ENCODE measurements at regions not wholly inside any gene's neighbourhood (a gene's known extent, or its start where the extent isn't known, plus 50 kb on each side); places are given as distances from the start of the nearest gene placed in this dataset.

GRCh38 chr1:239647964-239648632, 261.7 kb downstream of the CHRM3 start:
- DNase-seq (ENCODE audit: low read depth), result no peak
- H3K4me3 ChIP-seq (ENCODE audit: low read depth, low read length), result no peak overlapping the region

GRCh38 chr1:239655023-239655422, 268.7 kb downstream of the CHRM3 start:
- no peak overlapping the region for H3K4me3 ChIP-seq (ENCODE audit: low read depth, low read length)
- DNase-seq (ENCODE audit: low read depth), result no peak

- no peak overlapping the region for H3K4me3 ChIP-seq (ENCODE audit: low read depth, low read length)
- DNase-seq (ENCODE audit: low read depth), result no peak
Measured at GRCh38 chr1:239657291-239657690, 270.9 kb downstream of the CHRM3 start.

DNA sequence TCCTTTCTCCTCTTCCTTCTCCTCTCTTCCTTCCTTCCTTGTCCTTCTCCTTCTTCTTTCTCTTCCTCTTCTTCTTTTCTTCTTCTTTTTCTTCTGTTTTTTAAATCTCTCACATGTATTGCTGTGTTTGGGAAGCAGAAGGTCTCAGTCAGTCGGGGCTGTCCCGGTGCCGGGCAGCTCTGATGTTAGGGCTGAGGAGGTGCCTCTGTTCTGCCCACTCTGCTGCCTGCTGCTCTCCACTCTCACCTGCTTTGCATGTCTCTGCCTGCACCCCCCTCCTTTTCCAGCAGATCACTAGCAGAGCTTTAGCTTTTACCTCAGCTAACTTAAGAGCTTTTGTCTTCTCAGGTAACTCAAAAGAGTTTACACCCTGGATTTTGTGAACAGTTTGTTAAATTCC, 276.6 kb downstream of the CHRM3 start:
- no peak overlapping the region for H3K4me3 ChIP-seq (ENCODE audit: low read depth, low read length)
- no peak for DNase-seq (ENCODE audit: low read depth)

GRCh38 chr1:239672256-239672655, 285.9 kb downstream of the CHRM3 start:
- DNase-seq (ENCODE audit: low read depth), result no peak
- no peak overlapping the region for H3K4me3 ChIP-seq (ENCODE audit: low read depth, low read length)

GRCh38 chr1:239675735-239676134, 289.4 kb downstream of the CHRM3 start:
- DNase-seq (ENCODE audit: low read depth), result no peak
- H3K4me3 ChIP-seq (ENCODE audit: low read depth, low read length), result no peak overlapping the region

DNA sequence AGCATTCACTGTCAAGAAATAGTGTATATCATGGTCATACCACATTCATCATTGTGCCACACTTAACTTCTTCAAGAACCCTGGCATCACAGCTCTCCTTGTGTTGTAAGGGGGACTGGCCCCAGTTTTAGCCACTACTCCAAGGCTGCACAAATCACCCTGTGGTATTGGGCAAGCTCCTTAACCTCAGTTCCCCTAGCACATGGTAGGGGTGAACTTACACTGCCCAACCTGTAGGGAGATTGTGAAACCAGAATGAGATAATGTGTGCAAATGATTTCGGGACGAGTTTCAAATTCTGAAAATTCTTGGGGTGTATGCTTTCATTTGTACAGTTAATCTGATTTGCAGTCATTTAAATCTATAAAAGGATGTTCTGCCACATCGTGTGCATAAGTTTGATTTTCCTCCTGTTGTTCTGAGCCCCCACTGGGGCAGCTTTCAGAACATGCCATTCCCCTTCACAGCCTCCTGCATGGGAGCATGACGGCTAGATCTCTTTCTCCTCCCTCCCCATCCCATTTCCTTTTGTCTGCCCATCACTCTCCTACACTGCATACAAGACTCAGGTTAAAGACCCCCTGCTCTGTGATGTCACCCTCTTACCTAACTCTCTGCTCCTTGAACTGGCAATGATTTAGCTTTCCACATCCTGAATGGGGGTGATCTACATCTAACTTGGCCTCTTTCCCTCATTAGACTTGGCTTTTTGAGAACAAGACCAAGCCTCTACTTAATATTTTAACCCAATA, 290.3 kb downstream of the CHRM3 start:
- no peak for DNase-seq (ENCODE audit: low read depth)
- H3K4me3 ChIP-seq (ENCODE audit: low read depth, low read length), result no peak overlapping the region

DNA sequence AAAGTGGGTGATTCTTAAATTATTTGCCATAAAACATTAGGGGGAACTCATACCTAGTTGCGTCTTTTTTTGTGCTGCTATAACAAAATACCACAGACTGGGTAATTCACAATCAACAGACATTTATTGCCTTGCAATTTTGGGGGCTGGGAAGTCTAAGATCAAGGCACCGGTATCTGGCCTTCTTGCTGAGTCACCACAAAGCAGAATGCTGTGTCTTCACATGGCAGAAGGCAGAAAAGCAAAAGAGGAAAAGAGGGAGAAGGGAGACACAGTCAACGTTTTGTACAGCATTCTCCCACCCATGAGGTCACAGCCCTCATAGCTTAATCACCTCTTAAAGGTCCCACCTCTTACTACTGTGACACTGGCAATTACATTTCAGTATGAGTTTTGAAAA, 291.0 kb downstream of the CHRM3 start:
- no peak overlapping the region for H3K4me3 ChIP-seq (ENCODE audit: low read depth, low read length)
- DNase-seq (ENCODE audit: low read depth), result no peak

GRCh38 chr1:239678181-239678580, 291.8 kb downstream of the CHRM3 start:
- no peak overlapping the region for H3K4me3 ChIP-seq (ENCODE audit: low read depth, low read length)
- DNase-seq (ENCODE audit: low read depth), result no peak

- no peak for DNase-seq (ENCODE audit: low read depth)
- no peak overlapping the region for H3K4me3 ChIP-seq (ENCODE audit: low read depth, low read length)
Measured at GRCh38 chr1:239682046-239682445, 295.7 kb downstream of the CHRM3 start.

GRCh38 chr1:239682960-239683359, 296.6 kb downstream of the CHRM3 start:
- DNase-seq (ENCODE audit: low read depth), result no peak
- H3K4me3 ChIP-seq (ENCODE audit: low read depth, low read length), result no peak overlapping the region

DNA sequence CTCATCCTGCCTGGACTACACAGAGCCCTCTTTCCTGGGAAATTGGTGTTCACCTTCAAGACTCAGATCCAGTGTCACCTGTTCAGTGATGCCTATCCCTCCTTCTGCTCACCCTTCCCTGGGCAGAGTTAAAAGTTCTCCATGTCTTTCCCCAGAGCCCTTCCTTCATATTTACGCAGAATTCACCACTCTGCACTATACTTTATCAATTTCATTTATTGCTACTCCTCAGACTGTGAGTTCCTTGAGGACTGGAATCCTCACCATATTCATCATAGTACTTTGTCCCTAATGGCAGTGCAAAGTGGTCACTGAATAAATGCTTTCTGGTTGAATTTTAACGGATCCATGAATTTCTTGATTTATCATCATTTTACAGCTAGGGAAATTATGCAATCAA, 300.0 kb downstream of the CHRM3 start:
- no peak for DNase-seq (ENCODE audit: low read depth)
- H3K4me3 ChIP-seq (ENCODE audit: low read depth, low read length), result no peak overlapping the region

DNA sequence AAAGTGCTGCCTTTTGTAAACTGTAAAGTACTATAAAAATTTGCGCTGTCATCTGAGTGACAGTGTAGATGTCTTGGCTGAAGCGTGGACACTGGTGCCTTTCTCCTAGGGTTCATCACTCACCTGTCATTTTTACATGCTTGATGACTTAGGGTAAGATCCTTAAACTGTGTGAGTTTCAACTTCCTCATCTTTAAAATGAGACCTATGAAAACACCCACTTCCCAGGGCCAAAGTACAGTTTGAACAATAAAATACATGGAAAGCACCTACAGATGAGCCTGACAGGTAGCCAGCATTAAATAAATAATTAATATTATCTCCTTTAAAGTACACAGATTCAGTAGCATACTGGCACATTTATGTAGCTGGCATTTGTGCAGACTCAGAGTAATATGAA, 309.9 kb downstream of the CHRM3 start:
- DNase-seq (ENCODE audit: low read depth), result no peak
- no peak overlapping the region for H3K4me3 ChIP-seq (ENCODE audit: low read depth, low read length)

- DNase-seq (ENCODE audit: low read depth), result no peak
- H3K4me3 ChIP-seq (ENCODE audit: low read depth, low read length), result no peak overlapping the region
Measured at GRCh38 chr1:239700667-239701066, 314.3 kb downstream of the CHRM3 start.

DNA sequence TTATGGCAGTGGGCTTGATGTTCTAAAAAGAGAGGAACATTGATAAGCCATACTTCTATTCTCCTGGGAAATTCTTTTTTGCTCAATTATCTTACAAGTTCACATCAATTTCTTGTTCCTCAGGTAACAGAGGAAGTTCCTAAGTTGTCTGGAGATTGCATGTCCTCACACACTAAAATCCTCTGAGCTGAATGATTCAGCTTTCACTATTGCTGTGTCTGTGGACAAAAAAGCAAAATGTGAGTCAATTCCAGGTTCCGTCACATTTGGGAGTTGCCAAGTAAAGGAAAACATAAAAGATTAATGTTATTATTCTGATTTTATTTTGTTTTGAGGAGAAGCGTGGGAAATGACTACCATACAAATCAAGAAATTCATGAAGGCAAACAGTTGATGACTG, 316.7 kb downstream of the CHRM3 start:
- no peak overlapping the region for H3K4me3 ChIP-seq (ENCODE audit: low read depth, low read length)
- DNase-seq (ENCODE audit: low read depth), result no peak

DNA sequence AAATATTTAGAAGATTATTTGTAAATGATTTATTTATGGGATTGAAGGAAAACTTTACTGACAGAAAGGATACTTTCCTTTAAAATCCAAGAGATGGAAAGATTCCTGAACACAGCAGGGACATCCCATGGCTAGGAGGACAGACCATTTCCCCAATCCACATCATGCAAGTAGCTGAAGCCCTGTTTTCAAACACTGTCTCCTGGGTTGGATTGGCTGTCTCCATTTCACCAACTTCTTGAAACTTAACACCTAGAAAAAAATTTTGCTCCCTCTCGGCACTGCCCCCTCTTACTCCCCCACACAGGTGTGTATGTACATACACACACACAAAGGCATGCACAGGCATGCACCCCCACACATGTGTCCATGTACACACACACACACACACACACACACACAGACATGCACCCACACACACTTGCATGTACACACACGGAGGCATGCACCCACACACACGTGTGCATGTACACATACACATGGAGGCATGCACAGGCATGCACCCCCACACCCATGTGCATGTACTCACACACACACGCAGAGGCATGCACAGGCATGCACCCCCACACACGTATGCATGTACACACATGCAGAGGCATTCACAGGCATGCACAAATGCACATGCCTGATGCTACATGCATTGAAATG, 320.0 kb downstream of the CHRM3 start:
- DNase-seq (ENCODE audit: low read depth), result no peak

GRCh38 chr1:239707615-239708014, 321.2 kb downstream of the CHRM3 start:
- H3K4me3 ChIP-seq (ENCODE audit: low read depth, low read length), result no peak overlapping the region
- no peak for DNase-seq (ENCODE audit: low read depth)

More for the DNA sequence above, 320.0 kb downstream of the CHRM3 start:
- H3K4me3 ChIP-seq (ENCODE audit: low read depth, low read length), result no peak overlapping the region

GRCh38 chr1:239708622-239709021, 322.3 kb downstream of the CHRM3 start:
- DNase-seq (ENCODE audit: low read depth), result no peak
- no peak overlapping the region for H3K4me3 ChIP-seq (ENCODE audit: low read depth, low read length)

GRCh38 chr1:239711768-239712167, 325.4 kb downstream of the CHRM3 start:
- H3K4me3 ChIP-seq (ENCODE audit: low read depth, low read length), result no peak overlapping the region
- DNase-seq (ENCODE audit: low read depth), result no peak

DNA sequence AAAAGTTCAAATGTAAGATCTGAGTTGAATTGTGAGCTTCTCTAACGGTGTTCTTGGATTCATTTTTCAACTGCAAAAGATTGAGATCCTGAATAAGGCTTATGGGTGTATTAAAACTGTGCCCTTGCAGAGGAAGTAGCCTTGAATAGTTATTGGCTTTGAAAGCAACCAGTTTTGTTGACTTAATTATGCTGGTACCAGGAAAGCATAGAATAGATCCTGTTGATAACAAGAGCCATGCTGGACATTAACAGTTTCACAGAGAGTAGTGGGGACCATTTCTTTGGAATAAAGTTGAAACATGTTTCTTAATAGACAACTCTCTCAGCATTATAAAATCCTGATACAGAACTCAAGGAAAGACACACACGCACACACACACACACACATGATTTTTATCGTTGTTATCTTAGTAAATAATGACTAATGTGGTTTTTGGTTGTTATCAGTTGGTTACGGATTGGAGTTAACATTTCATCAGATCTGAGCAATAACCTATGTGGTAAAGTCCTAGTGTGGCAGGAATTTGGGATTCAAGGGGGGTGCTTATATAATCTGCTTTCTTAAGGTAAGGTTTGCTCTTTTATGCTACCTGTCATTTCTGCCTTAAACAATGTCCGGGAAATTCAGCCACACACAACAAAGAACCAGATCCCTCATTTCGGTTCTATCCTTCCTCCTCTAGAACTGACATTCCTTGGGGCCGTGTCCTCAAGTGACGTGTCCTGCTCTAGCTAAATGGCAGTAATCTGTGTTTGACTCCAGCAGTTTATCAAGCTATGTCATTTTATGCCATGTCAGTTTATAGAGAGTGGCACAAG, 330.9 kb downstream of the CHRM3 start:
- no peak overlapping the region for H3K4me3 ChIP-seq (ENCODE audit: low read depth, low read length)
- DNase-seq (ENCODE audit: low read depth), result no peak
